Caco-2 (cell line): ENCODE measurements at regions not wholly inside any gene's neighbourhood (a gene's known extent, or its start where the extent isn't known, plus 50 kb on each side); places are given as distances from the start of the nearest gene placed in this dataset.

Experiments
- BruUV-seq: library from RNA; stranded (reverse); fragments of 400-500 nt; replicated peaks from 2 replicates; lab custom pipeline; 2021; lab: Mats Ljungman, UMichigan
- CTCF ChIA-PET: fragments of 300-600 bp; sonication (Branson Sonifier 250); formaldehyde crosslinking; loops from one replicate; lab custom pipeline; 2022; ENCODE audit warnings: antibody characterized with exemption; lab: Charles Lee
- POLR2A ChIA-PET: fragments of 300-600 bp; sonication (Branson Sonifier 250); formaldehyde crosslinking; loops from one replicate; lab custom pipeline; 2022; ENCODE audit warnings: antibody characterized with exemption; lab: Charles Lee
- DNase-seq, 2 experiments: peaks; one replicate each; pipeline versions ENCODE4 v3.0.0 to v3.0.0-alpha.2; 2020 to 2022
- H3K27me3 ChIP-seq: replicated peaks from 2 replicates; pipeline ENCODE4 v1.6.0; 2011; ENCODE audit warnings: low read length; ENCODE audit not compliant: control insufficient read depth, insufficient read depth
- H3K36me3 ChIP-seq: 2 replicates; pipeline ENCODE4 v1.5.1; 2011; ENCODE audit warnings: low read length; ENCODE audit not compliant: control insufficient read depth, insufficient read depth
- H3K4me1 ChIP-seq: fragments of 250-450 bp; sonication (Bioruptor Pico); 2 replicates; pipeline ENCODE4 v1.5.1; 2020; ENCODE audit warnings: mild to moderate bottlenecking
- H3K4me3 ChIP-seq: 2 replicates; pipeline ENCODE4 v1.5.1; 2011; ENCODE audit warnings: low read depth, mild to moderate bottlenecking, control low read depth, low read length
- H3K9me3 ChIP-seq: fragments of 250-450 bp; sonication (Bioruptor Pico); 2 replicates; pipeline ENCODE4 v1.5.1; 2020; ENCODE audit warnings: mild to moderate bottlenecking, moderate library complexity
- H3K27ac Mint-ChIP-seq: one replicate; pipeline ENCODE4 v1.8.0; 2022; ENCODE audit warnings: mixed read lengths; ENCODE audit not compliant: unreplicated experiment
- H3K27me3 Mint-ChIP-seq: one replicate; pipeline ENCODE4 v1.8.0; 2022; ENCODE audit warnings: mixed read lengths; ENCODE audit not compliant: insufficient read depth, unreplicated experiment
- H3K36me3 Mint-ChIP-seq: one replicate; pipeline ENCODE4 v1.8.0; 2022; ENCODE audit warnings: mild to moderate bottlenecking, mixed read lengths; ENCODE audit not compliant: insufficient read depth, unreplicated experiment
- H3K4me1 Mint-ChIP-seq: one replicate; pipeline ENCODE4 v1.8.0; 2022; ENCODE audit warnings: low read depth, mixed read lengths; ENCODE audit not compliant: unreplicated experiment
- H3K4me3 Mint-ChIP-seq: one replicate; pipeline ENCODE4 v1.8.0; 2022; ENCODE audit warnings: mild to moderate bottlenecking, moderate library complexity, mixed read lengths; ENCODE audit not compliant: unreplicated experiment
- H3K9me3 Mint-ChIP-seq: one replicate; pipeline ENCODE4 v1.8.0; 2022; ENCODE audit warnings: mixed read lengths; ENCODE audit not compliant: unreplicated experiment
- CTCF ChIP-seq, 2 experiments: fragments of 200-600 bp in 1 of 2; IDR thresholded peaks; 1 replicate in 1 of 2; 2 replicates in 1 of 2; pipeline versions ENCODE4 v1.5.1 to v1.8.0; 2011 to 2022; ENCODE audit warnings: antibody characterized with exemption in 1 of 2, control low read depth in 1 of 2, inconsistent platforms in 1 of 2, low read depth in 1 of 2, low read length in 1 of 2, mild to moderate bottlenecking in 1 of 2, moderate library complexity in 1 of 2; ENCODE audit not compliant: insufficient read depth in 1 of 2, severe bottlenecking in 1 of 2, unreplicated experiment in 1 of 2
- intact Hi-C: fragments of 100-400 bp; cut with micrococcal nuclease; formaldehyde crosslinking; loops from one replicate; pipeline ENCODE4 v1.10.0; 2022; ENCODE audit not compliant: unreplicated experiment

- no peaks in the 10 kb centered on the region for H3K36me3 Mint-ChIP-seq
- no peak for DNase-seq
- no peaks in the 10 kb centered on the region for H3K9me3 Mint-ChIP-seq
- H3K27me3 Mint-ChIP-seq: no peaks in the 10 kb centered on the region
- no peak overlapping the region for H3K4me3 Mint-ChIP-seq
- Histone ChIP-seq H3K36me3 (no peaks in the 10 kb centered on the region), H3K4me3 (no peak overlapping the region), H3K27me3 (no peaks in the 10 kb centered on the region), H3K4me1 (0 out of 2 replicates have a peak, but pooled peaks cover 5% of the 10 kb centered on the region), H3K9me3 (no peaks in the 10 kb centered on the region)
- no peak overlapping the region for H3K27ac Mint-ChIP-seq
- ChIA-PET CTCF (no interaction called here), POLR2A (no interaction called here)
- TF ChIP-seq CTCF (IDR thresholded peaks at IDR 0.05; ENCODE audit: insufficient read depth in 1 of 2, low read depth in 1 of 2, low read length in 1 of 2, severe bottlenecking in 1 of 2, unreplicated experiment in 1 of 2): no peak
- intact Hi-C loops: no loop called here
- no peaks in the 10 kb centered on the region for H3K4me1 Mint-ChIP-seq
- BruUV-seq: no TSS peak
Measured at GRCh38 chrX:42378857-42379256, 399.1 kb downstream of the PPP1R2C start.

GRCh38 chrX:42375086-42375485 lies 402.9 kb downstream of the PPP1R2C start:
- H3K27me3 Mint-ChIP-seq: no peaks in the 10 kb centered on the region
- no peaks in the 10 kb centered on the region for H3K36me3 Mint-ChIP-seq
- no peaks in the 10 kb centered on the region for H3K36me3 ChIP-seq
- intact Hi-C loops: no loop called here
- no peak overlapping the region for H3K4me3 Mint-ChIP-seq
- POLR2A ChIA-PET: no interaction called here
- H3K27me3 ChIP-seq: no peaks in the 10 kb centered on the region
- no peak for TF ChIP-seq CTCF (IDR thresholded peaks at IDR 0.05; ENCODE audit: insufficient read depth in 1 of 2, low read depth in 1 of 2, low read length in 1 of 2, severe bottlenecking in 1 of 2, unreplicated experiment in 1 of 2)
- H3K9me3 Mint-ChIP-seq: no peaks in the 10 kb centered on the region
- no peak overlapping the region for H3K27ac Mint-ChIP-seq
- no peak for DNase-seq
- H3K4me1 Mint-ChIP-seq: no peaks in the 10 kb centered on the region
- H3K4me1 ChIP-seq: 0 out of 2 replicates have a peak, but pooled peaks cover 6% of the 10 kb centered on the region
- H3K9me3 ChIP-seq: no peaks in the 10 kb centered on the region
- no TSS peak for BruUV-seq
- H3K4me3 ChIP-seq: no peak overlapping the region
- CTCF ChIA-PET: no interaction called here

GRCh38 chrX:42366181-42366580 lies 411.8 kb downstream of the PPP1R2C start:
- Histone ChIP-seq H3K36me3 (no peaks in the 10 kb centered on the region), H3K9me3 (no peaks in the 10 kb centered on the region), H3K4me3 (no peak overlapping the region), H3K27me3 (no peaks in the 10 kb centered on the region), H3K4me1 (no peaks in the 10 kb centered on the region)
- H3K9me3 Mint-ChIP-seq: no peaks in the 10 kb centered on the region
- BruUV-seq: no TSS peak
- no peaks in the 10 kb centered on the region for H3K36me3 Mint-ChIP-seq
- no peak overlapping the region for H3K27ac Mint-ChIP-seq
- H3K4me1 Mint-ChIP-seq: no peaks in the 10 kb centered on the region
- ChIA-PET CTCF (no interaction called here), POLR2A (no interaction called here)
- no peak overlapping the region for H3K4me3 Mint-ChIP-seq
- no peak for DNase-seq
- intact Hi-C loops: no loop called here
- H3K27me3 Mint-ChIP-seq: no peaks in the 10 kb centered on the region
- TF ChIP-seq CTCF (IDR thresholded peaks at IDR 0.05; ENCODE audit: insufficient read depth in 1 of 2, low read depth in 1 of 2, low read length in 1 of 2, severe bottlenecking in 1 of 2, unreplicated experiment in 1 of 2): no peak
